ENCODE measurements at regions not wholly inside any gene's neighbourhood (a gene's known extent, or its start where the extent isn't known, plus 50 kb on each side); places are given as distances from the start of the nearest gene placed in this dataset.

DNA sequence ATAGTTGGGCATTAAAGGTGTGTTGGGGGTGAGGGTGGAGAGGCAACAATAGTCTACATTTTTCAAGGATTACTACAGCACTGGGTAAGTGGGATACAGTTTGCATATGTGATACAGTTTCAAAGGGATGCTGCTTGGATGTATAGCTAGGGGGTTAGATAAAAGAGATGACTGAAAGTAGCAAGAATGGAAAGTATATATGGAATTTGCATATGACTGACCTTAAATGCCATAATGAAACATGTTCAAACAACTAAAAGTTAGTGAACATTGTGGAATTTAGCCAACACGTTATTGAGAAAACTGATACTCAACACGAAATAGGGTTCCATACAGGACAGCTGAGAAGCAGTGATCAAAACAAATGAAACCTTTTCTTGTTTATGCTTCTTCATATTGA, 124.8 kb upstream of the CHRM3 start:
- TF ChIP-seq EZH2 (IDR thresholded peaks at IDR 0.05; ENCODE audit: insufficient read depth, low read length) = no peak
- TF ChIP-seq, protein P1, sequence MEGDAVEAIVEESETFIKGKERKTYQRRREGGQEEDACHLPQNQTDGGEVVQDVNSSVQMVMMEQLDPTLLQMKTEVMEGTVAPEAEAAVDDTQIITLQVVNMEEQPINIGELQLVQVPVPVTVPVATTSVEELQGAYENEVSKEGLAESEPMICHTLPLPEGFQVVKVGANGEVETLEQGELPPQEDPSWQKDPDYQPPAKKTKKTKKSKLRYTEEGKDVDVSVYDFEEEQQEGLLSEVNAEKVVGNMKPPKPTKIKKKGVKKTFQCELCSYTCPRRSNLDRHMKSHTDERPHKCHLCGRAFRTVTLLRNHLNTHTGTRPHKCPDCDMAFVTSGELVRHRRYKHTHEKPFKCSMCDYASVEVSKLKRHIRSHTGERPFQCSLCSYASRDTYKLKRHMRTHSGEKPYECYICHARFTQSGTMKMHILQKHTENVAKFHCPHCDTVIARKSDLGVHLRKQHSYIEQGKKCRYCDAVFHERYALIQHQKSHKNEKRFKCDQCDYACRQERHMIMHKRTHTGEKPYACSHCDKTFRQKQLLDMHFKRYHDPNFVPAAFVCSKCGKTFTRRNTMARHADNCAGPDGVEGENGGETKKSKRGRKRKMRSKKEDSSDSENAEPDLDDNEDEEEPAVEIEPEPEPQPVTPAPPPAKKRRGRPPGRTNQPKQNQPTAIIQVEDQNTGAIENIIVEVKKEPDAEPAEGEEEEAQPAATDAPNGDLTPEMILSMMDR (IDR thresholded peaks at IDR 0.05; ENCODE audit: insufficient read depth, low read depth, low read length) = no peak

Measured in astrocyte (in vitro differentiated cells and primary cell).